ENCODE measurements at regions not wholly inside any gene's neighbourhood (a gene's known extent, or its start where the extent isn't known, plus 50 kb on each side); places are given as distances from the start of the nearest gene placed in this dataset.

DNA sequence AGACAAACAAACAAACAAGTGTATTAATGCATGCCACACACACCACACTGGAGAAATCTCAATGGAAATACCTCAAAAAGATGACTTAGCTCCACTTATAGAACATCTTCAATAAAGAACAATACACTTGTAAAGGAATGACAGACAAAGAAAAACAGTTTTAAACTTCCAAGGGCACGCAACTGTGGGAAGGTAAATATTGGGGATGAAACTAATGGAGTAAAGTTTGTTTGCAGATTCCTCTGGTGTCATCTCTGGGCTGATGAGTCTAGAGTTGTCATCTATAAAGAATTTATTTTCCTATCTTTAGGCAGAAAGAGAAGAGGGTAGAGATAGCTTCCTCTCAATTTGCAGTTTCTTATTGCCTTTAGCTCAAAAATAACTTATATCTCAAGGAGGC lies 144.0 kb upstream of the ZC3H15 start:
- H3K4me1 ChIP-seq (replicated peaks): no peaks in the 10 kb centered on the region
- no peak overlapping the region for H3K27ac ChIP-seq
- H3K4me3 ChIP-seq: no peak overlapping the region
- no peaks in the 10 kb centered on the region for H3K27me3 ChIP-seq (replicated peaks; ENCODE audit: insufficient read depth)
- no peaks in the 10 kb centered on the region for H3K36me3 ChIP-seq
- 71% methylated on average over 1 of the region's 1 CpG for WGBS
- no peaks in the 10 kb centered on the region for H3K9me3 ChIP-seq
- no peak for DNase-seq (ENCODE audit: low spot score)
- TF ChIP-seq POLR2AphosphoS5 (IDR thresholded peaks at IDR 0.05) (no peak), POLR2A (IDR thresholded peaks at IDR 0.05) (no peak)
- TF ChIP-seq, protein P1, sequence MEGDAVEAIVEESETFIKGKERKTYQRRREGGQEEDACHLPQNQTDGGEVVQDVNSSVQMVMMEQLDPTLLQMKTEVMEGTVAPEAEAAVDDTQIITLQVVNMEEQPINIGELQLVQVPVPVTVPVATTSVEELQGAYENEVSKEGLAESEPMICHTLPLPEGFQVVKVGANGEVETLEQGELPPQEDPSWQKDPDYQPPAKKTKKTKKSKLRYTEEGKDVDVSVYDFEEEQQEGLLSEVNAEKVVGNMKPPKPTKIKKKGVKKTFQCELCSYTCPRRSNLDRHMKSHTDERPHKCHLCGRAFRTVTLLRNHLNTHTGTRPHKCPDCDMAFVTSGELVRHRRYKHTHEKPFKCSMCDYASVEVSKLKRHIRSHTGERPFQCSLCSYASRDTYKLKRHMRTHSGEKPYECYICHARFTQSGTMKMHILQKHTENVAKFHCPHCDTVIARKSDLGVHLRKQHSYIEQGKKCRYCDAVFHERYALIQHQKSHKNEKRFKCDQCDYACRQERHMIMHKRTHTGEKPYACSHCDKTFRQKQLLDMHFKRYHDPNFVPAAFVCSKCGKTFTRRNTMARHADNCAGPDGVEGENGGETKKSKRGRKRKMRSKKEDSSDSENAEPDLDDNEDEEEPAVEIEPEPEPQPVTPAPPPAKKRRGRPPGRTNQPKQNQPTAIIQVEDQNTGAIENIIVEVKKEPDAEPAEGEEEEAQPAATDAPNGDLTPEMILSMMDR (IDR thresholded peaks at IDR 0.05): no peak
- intact Hi-C loops (cut with DNase I): no loop called here

DNA sequence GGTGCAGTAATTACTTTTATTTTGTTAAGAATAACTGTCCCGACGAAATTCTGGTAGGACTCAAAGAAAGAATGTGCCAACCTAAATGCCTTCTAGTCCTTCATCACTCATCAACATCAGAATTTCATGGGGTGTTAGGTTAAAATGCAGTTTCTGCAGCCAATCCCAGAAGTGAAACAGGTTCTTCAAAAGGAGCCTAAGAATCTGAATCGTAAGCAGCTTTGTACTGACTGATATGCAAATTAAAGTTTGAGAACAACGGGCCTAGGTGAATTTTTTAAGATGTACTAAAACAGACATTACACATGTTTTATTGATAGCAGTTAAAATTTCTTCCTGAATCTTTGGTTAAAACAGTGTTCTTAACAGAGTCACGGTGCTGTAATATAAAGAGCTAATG lies 140.3 kb upstream of the ZC3H15 start:
- no peaks in the 10 kb centered on the region for H3K27me3 ChIP-seq (replicated peaks; ENCODE audit: insufficient read depth)
- intact Hi-C loops (cut with DNase I): no loop called here
- WGBS: 19% methylated on average over 5 of the region's 5 CpGs
- no peaks in the 10 kb centered on the region for H3K36me3 ChIP-seq
- H3K27ac ChIP-seq: no peak overlapping the region
- no peaks in the 10 kb centered on the region for H3K4me1 ChIP-seq (replicated peaks)
- DNase-seq (ENCODE audit: low spot score): no peak
- H3K9me3 ChIP-seq: no peaks in the 10 kb centered on the region
- no peak overlapping the region for H3K4me3 ChIP-seq
- TF ChIP-seq POLR2A (IDR thresholded peaks at IDR 0.05) (no peak), POLR2AphosphoS5 (IDR thresholded peaks at IDR 0.05) (no peak)
- TF ChIP-seq, protein P1 (IDR thresholded peaks at IDR 0.05): no peak

GRCh38 chr2:186346216-186346615 lies 139.8 kb upstream of the ZC3H15 start:
- intact Hi-C loops (cut with DNase I): no loop called here
- DNase-seq (ENCODE audit: low spot score): no peak
- Histone ChIP-seq H3K36me3 (no peaks in the 10 kb centered on the region), H3K27me3 (replicated peaks; ENCODE audit: insufficient read depth) (no peaks in the 10 kb centered on the region), H3K9me3 (no peaks in the 10 kb centered on the region), H3K4me1 (replicated peaks) (no peaks in the 10 kb centered on the region), H3K27ac (no peak overlapping the region), H3K4me3 (no peak overlapping the region)
- no peak for TF ChIP-seq POLR2AphosphoS5 (IDR thresholded peaks at IDR 0.05)
- no peak for TF ChIP-seq POLR2A (IDR thresholded peaks at IDR 0.05)
- TF ChIP-seq, protein P1 (IDR thresholded peaks at IDR 0.05): no peak

GRCh38 chr2:186347472-186347871 lies 138.6 kb upstream of the ZC3H15 start:
- TF ChIP-seq POLR2AphosphoS5 (IDR thresholded peaks at IDR 0.05): no peak
- TF ChIP-seq POLR2A (IDR thresholded peaks at IDR 0.05): no peak
- TF ChIP-seq, protein P1 (IDR thresholded peaks at IDR 0.05): no peak
- no peaks in the 10 kb centered on the region for H3K36me3 ChIP-seq
- H3K27ac ChIP-seq: no peak overlapping the region
- intact Hi-C loops (cut with DNase I): no loop called here
- H3K27me3 ChIP-seq (replicated peaks; ENCODE audit: insufficient read depth): no peaks in the 10 kb centered on the region
- no peak for DNase-seq (ENCODE audit: low spot score)
- H3K9me3 ChIP-seq: no peaks in the 10 kb centered on the region
- H3K4me3 ChIP-seq: no peak overlapping the region
- H3K4me1 ChIP-seq (replicated peaks): no peaks in the 10 kb centered on the region

GRCh38 chr2:186348200-186348599 lies 137.9 kb upstream of the ZC3H15 start:
- no peak for DNase-seq (ENCODE audit: low spot score)
- Histone ChIP-seq H3K36me3 (no peaks in the 10 kb centered on the region), H3K9me3 (no peaks in the 10 kb centered on the region), H3K27me3 (replicated peaks; ENCODE audit: insufficient read depth) (no peaks in the 10 kb centered on the region), H3K4me3 (no peak overlapping the region), H3K4me1 (replicated peaks) (no peaks in the 10 kb centered on the region), H3K27ac (no peak overlapping the region)
- intact Hi-C loops (cut with DNase I): no loop called here
- TF ChIP-seq POLR2A (IDR thresholded peaks at IDR 0.05) (no peak), POLR2AphosphoS5 (IDR thresholded peaks at IDR 0.05) (peak; percentile 36)
- TF ChIP-seq, protein P1 (IDR thresholded peaks at IDR 0.05): no peak
- WGBS: 3% methylated on average over 1 of the region's 1 CpG

Measured in prostate gland (tissue), 2 donors.